KMS-11 (cell line): ENCODE measurements at regions not wholly inside any gene's neighbourhood (a gene's known extent, or its start where the extent isn't known, plus 50 kb on each side); places are given as distances from the start of the nearest gene placed in this dataset.

Experiments
- H2AFZ ChIP-seq: fragments of 200-600 bp; sonication (generic); 2 replicates; pipeline ENCODE4 v1.6.1; 2016; ENCODE audit warnings: antibody characterized with exemption, mixed run types, low read depth
- H3K27ac ChIP-seq: fragments of 200-600 bp; sonication (generic); 2 replicates; pipeline ENCODE4 v1.6.1; 2016; ENCODE audit warnings: mild to moderate bottlenecking, mixed run types
- H3K27me3 ChIP-seq: fragments of 200-600 bp; sonication (generic); 2 replicates; pipeline ENCODE4 v1.6.1; 2017; ENCODE audit warnings: mild to moderate bottlenecking, low read depth, mixed run types, moderate library complexity; ENCODE audit not compliant: insufficient read depth
- H3K36me3 ChIP-seq: fragments of 200-600 bp; sonication (generic); 2 replicates; pipeline ENCODE4 v1.6.1; 2017; ENCODE audit warnings: mild to moderate bottlenecking, mixed run types; ENCODE audit not compliant: insufficient read depth
- H3K4me1 ChIP-seq: fragments of 200-600 bp; sonication (generic); 2 replicates; pipeline ENCODE4 v1.6.1; 2016; ENCODE audit warnings: mild to moderate bottlenecking, low read depth, mixed run types; ENCODE audit not compliant: poor library complexity, severe bottlenecking
- H3K4me2 ChIP-seq: fragments of 200-600 bp; sonication (generic); 2 replicates; pipeline ENCODE4 v1.7.0; 2016; ENCODE audit warnings: mild to moderate bottlenecking, mixed run types
- H3K4me3 ChIP-seq: fragments of 200-600 bp; sonication (generic); IDR thresholded peaks from 2 replicates; pipeline ENCODE4 v1.6.1; 2017; ENCODE audit warnings: low read depth, low read length, mixed read lengths; ENCODE audit not compliant: insufficient read depth
- H3K79me2 ChIP-seq: fragments of 200-600 bp; sonication (generic); 2 replicates; pipeline ENCODE4 v1.6.1; 2016; ENCODE audit warnings: low read depth, mixed run types; ENCODE audit not compliant: insufficient read depth
- H3K9ac ChIP-seq: fragments of 200-600 bp; sonication (generic); 2 replicates; pipeline ENCODE4 v1.6.1; 2016; ENCODE audit warnings: mild to moderate bottlenecking, mixed run types
- H4K20me1 ChIP-seq: fragments of 200-600 bp; sonication (generic); 2 replicates; pipeline ENCODE4 v1.6.1; 2016; ENCODE audit warnings: mild to moderate bottlenecking, mixed run types; ENCODE audit not compliant: insufficient read depth
- CTCF ChIP-seq: fragments of 200-600 bp; sonication (generic); conservative IDR thresholded peaks from 2 replicates; pipeline ENCODE4 v1.6.1; 2017; ENCODE audit warnings: low read depth, mild to moderate bottlenecking, antibody characterized with exemption, low read length, moderate library complexity, mixed read lengths

DNA sequence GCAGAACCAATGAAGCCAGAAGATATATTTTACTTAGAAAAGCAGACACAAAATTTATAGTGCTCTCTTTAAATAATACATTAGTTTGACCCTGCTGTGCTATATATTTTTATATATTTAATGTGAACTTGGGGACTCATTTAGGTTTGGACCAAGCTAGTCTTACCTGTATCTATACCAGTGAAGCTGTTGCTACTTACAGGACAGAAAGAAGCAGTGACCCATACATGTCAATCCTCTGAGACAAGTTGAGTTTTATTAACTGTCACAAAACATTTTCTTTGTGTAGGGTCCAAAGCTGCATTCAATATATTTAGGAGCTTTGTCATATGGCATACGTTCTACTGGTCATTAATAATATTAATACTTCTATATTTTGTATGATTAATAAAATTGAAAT lies 327.7 kb upstream of the NUDT12 start:
- peak overlapping the region; percentile 58; the same call in 1 of the 2 replicates for H3K27ac ChIP-seq
- no peaks in the 10 kb centered on the region for H4K20me1 ChIP-seq
- no peak overlapping the region for H3K4me3 ChIP-seq
- no peaks in the 10 kb centered on the region for H3K79me2 ChIP-seq
- H3K36me3 ChIP-seq, result no peaks in the 10 kb centered on the region
- TF ChIP-seq CTCF, result no peak
- peaks cover 35% of the 10 kb centered on the region for H3K4me1 ChIP-seq
- no peaks in the 10 kb centered on the region for H3K27me3 ChIP-seq
- peak overlapping the region; percentile 57; the same call in 1 of the 2 replicates for H2AFZ ChIP-seq
- H3K4me2 ChIP-seq, result peak overlapping the region; percentile 67; the same call in 1 of the 2 replicates
- H3K9ac ChIP-seq, result no peak overlapping the region

DNA sequence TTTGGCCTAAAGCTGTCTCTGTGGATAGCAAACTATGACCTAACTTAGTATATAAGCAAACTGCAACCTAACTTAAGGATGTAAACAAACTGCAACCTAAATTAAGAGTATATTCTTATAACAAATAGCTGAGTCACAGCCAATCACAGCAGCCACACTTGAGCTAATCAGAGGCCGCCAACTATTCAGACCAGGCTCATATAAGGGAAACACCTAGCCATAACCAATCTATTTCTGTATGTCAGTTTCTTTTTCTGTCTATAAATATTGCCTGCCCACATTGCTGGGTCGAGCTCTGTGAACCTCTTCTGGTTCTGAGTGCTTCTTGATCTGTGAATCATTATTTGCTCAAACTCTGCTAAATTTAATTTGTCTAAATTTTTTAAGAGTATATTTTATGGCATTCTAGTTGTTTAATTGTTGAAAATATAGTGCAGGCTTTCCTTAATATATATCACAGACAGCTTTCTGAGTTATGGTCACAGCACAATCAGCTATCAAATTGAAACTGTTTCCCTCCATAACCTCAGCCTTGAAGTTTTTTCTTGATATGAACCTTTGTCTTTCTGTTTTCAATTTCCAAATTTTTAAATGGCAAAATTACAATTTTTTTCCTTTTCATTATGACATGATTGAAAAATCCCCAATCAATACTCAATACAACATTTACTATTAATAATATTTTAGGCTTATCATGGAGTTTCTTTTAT lies 327.1 kb upstream of the NUDT12 start:
- Histone ChIP-seq H3K27ac (peak overlapping the region; percentile 58), H3K4me3 (no peak overlapping the region), H3K9ac (peak overlapping the region; percentile 3; the same call in 1 of the 2 replicates), H3K27me3 (no peaks in the 10 kb centered on the region), H2AFZ (peak overlapping the region; percentile 57; the same call in 1 of the 2 replicates), H4K20me1 (no peaks in the 10 kb centered on the region), H3K4me2 (peak overlapping the region; percentile 67), H3K36me3 (no peaks in the 10 kb centered on the region), H3K79me2 (no peaks in the 10 kb centered on the region), H3K4me1 (peaks cover 28% of the 10 kb centered on the region)
- TF ChIP-seq CTCF, result no peak

DNA sequence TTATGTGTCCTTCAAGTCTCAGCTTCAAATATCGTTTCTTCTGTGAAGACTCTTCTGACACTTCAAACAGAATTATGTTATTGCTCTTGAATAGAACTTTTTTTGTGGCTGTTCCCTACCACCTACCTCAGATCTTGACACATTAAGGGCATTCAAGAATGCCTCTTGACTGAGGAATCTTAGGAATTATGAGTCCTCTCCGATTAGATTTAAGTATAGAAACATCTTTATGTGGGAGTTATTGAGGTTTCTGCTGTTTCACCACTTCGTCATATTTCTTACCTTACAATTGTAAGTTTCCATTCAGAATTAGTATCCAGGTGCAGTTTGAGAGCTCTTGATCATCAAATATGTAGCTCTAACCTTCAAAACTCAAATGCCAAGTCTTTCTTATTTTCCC lies 324.2 kb upstream of the NUDT12 start:
- Histone ChIP-seq H3K36me3 (no peaks in the 10 kb centered on the region), H3K4me2 (no peak overlapping the region), H3K9ac (no peak overlapping the region), H2AFZ (no peak overlapping the region), H3K79me2 (no peaks in the 10 kb centered on the region), H3K4me3 (no peak overlapping the region), H4K20me1 (no peaks in the 10 kb centered on the region), H3K4me1 (peaks cover 24% of the 10 kb centered on the region), H3K27ac (no peak overlapping the region), H3K27me3 (no peaks in the 10 kb centered on the region)
- TF ChIP-seq CTCF, result no peak

DNA sequence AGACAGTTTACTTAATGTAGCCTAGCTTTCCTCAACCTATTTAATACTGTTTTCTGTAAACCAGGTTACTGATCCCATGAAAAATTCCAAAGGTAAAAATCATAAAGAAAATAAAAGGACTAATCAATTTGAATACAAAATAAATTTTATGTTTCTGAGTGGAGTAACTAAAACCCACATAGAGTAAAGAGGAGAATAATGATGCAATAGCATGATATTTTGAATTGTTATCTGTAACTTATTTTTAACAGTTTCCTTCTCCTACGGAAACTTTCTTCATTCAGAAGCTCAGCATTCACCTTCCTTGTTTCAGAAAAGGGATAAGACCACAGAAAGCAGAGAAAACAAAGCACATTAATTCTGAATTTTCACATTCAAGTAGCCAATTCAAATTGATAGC lies 320.6 kb upstream of the NUDT12 start:
- Histone ChIP-seq H3K27me3 (no peaks in the 10 kb centered on the region), H3K4me3 (no peak overlapping the region), H3K27ac (no peak overlapping the region), H3K4me1 (peaks cover 5% of the 10 kb centered on the region), H4K20me1 (no peaks in the 10 kb centered on the region), H2AFZ (no peak overlapping the region), H3K36me3 (no peaks in the 10 kb centered on the region), H3K4me2 (no peak overlapping the region), H3K9ac (no peak overlapping the region), H3K79me2 (no peaks in the 10 kb centered on the region)
- TF ChIP-seq CTCF, result no peak
